ENCODE measurements at regions not wholly inside any gene's neighbourhood (a gene's known extent, or its start where the extent isn't known, plus 50 kb on each side); places are given as distances from the start of the nearest gene placed in this dataset.

GRCh38 chr14:40098468-40098867, 666.2 kb upstream of the FBXO33 start:
- DNase-seq (ENCODE audit: low read depth), result no peak
- TF ChIP-seq CTCF (conservative IDR thresholded peaks at IDR 0.05; ENCODE audit: low read length), result no peak
- H3K4me3 ChIP-seq (ENCODE audit: low read length), result no peak overlapping the region

GRCh38 chr14:40096968-40097367, 664.7 kb upstream of the FBXO33 start:
- no peak for DNase-seq (ENCODE audit: low read depth)
- H3K4me3 ChIP-seq (ENCODE audit: low read length), result no peak overlapping the region
- no peak for TF ChIP-seq CTCF (conservative IDR thresholded peaks at IDR 0.05; ENCODE audit: low read length)

GRCh38 chr14:40093800-40094199, 661.6 kb upstream of the FBXO33 start:
- no peak overlapping the region for H3K4me3 ChIP-seq (ENCODE audit: low read length)
- TF ChIP-seq CTCF (conservative IDR thresholded peaks at IDR 0.05; ENCODE audit: low read length), result no peak
- no peak for DNase-seq (ENCODE audit: low read depth)

- DNase-seq (ENCODE audit: low read depth), result no peak
- TF ChIP-seq CTCF (conservative IDR thresholded peaks at IDR 0.05; ENCODE audit: low read length), result no peak
- H3K4me3 ChIP-seq (ENCODE audit: low read length), result no peak overlapping the region
Measured at GRCh38 chr14:40074169-40074568, 641.9 kb upstream of the FBXO33 start.

- no peak overlapping the region for H3K4me3 ChIP-seq (ENCODE audit: low read length)
- no peak for TF ChIP-seq CTCF (conservative IDR thresholded peaks at IDR 0.05; ENCODE audit: low read length)
- DNase-seq (ENCODE audit: low read depth), result no peak
Measured at GRCh38 chr14:40072175-40072574, 639.9 kb upstream of the FBXO33 start.

GRCh38 chr14:40058901-40059897, 627.0 kb upstream of the FBXO33 start:
- TF ChIP-seq CTCF (conservative IDR thresholded peaks at IDR 0.05; ENCODE audit: low read length), result no peak
- H3K4me3 ChIP-seq (ENCODE audit: low read length), result no peak overlapping the region
- DNase-seq (ENCODE audit: low read depth), result no peak

- no peak overlapping the region for H3K4me3 ChIP-seq (ENCODE audit: low read length)
- TF ChIP-seq CTCF (conservative IDR thresholded peaks at IDR 0.05; ENCODE audit: low read length), result no peak
- DNase-seq (ENCODE audit: low read depth), result no peak
Measured at GRCh38 chr14:40053416-40053815, 621.2 kb upstream of the FBXO33 start.

Measured in AG10803 (cell line).